ENCODE measurements at regions not wholly inside any gene's neighbourhood (a gene's known extent, or its start where the extent isn't known, plus 50 kb on each side); places are given as distances from the start of the nearest gene placed in this dataset.

GRCh38 chr6:22026164-22026678 lies 270.6 kb downstream of the PRL start:
- TF ChIP-seq TAF1 (conservative IDR thresholded peaks at IDR 0.05), result no peak
- TF ChIP-seq EGR1 (IDR thresholded peaks at IDR 0.05; ENCODE audit: low read depth in 2 of 2), result no peak
- no peak for TF ChIP-seq CTCF (IDR thresholded peaks at IDR 0.05; ENCODE audit: low read depth, low read length, missing input control)
- no peak for TF ChIP-seq ATF3 (IDR thresholded peaks at IDR 0.05)
- TF ChIP-seq, protein P1, sequence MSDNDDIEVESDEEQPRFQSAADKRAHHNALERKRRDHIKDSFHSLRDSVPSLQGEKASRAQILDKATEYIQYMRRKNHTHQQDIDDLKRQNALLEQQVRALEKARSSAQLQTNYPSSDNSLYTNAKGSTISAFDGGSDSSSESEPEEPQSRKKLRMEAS (IDR thresholded peaks at IDR 0.05), result no peak
- TF ChIP-seq HNF4G (IDR thresholded peaks at IDR 0.05), result no peak
- TF ChIP-seq RAD21 (IDR thresholded peaks at IDR 0.05), result no peak
- no peak for TF ChIP-seq SP1 (IDR thresholded peaks at IDR 0.05)
- TF ChIP-seq JUND (IDR thresholded peaks at IDR 0.05), result no peak
